GM12878 (cell line): ENCODE measurements at regions not wholly inside any gene's neighbourhood (a gene's known extent, or its start where the extent isn't known, plus 50 kb on each side); places are given as distances from the start of the nearest gene placed in this dataset.

Experiments used
- ATAC-seq: fragments of 200-7000 bp; cut with Tn5 transposase; 3 replicates; pipeline ENCODE4 v1.9.1; 2020; ENCODE audit warnings: mild to moderate bottlenecking, moderate library complexity
- BruUV-seq: library from RNA; stranded (reverse); fragments of 400-500 nt; replicated peaks from 2 replicates; lab custom pipeline; 2021; lab: Mats Ljungman, UMichigan
- CTCF ChIA-PET: fragments of 300-600 bp; sonication (Branson Sonifier 250); formaldehyde crosslinking; extraction: SDS; loops from one replicate; lab custom pipeline; 2021; ENCODE audit warnings: inconsistent platforms; lab: Yijun Ruan, JAX
- POLR2A ChIA-PET: fragments of 350-600 bp; formaldehyde crosslinking; extraction: SDS; loops from one replicate; lab custom pipeline; 2021; ENCODE audit warnings: inconsistent platforms; lab: Charles Lee
- RAD21 ChIA-PET: fragments of 300-600 bp; sonication (Branson Sonifier 250); formaldehyde crosslinking; loops from one replicate; lab custom pipeline; 2023; ENCODE audit warnings: antibody characterized with exemption; ENCODE audit not compliant: unreplicated experiment; lab: Charles Lee
- SMC1A ChIA-PET: fragments of 300-600 bp; sonication (Branson Sonifier 250); formaldehyde crosslinking; loops from one replicate; lab custom pipeline; 2023; ENCODE audit not compliant: unreplicated experiment, uncharacterized antibody; lab: Charles Lee
- DNase-seq: peaks from one replicate; pipeline ENCODE4 v3.0.0-alpha.2; 2011; ENCODE audit warnings: low read depth, low spot score
- FAIRE-seq: peaks from 3 replicates; lab custom pipeline; 2011; peaks lifted over from hg19 to GRCh38; lab: Jason Lieb, UNC
- H2AFZ ChIP-seq: 2 replicates; pipeline ENCODE4 v1.6.0; 2011; ENCODE audit warnings: low read depth, low read length, control low read depth; ENCODE audit not compliant: control insufficient read depth
- H3K27ac ChIP-seq: 2 replicates; pipeline ENCODE4 v1.5.1; 2011; ENCODE audit warnings: control low read depth; ENCODE audit not compliant: control insufficient read depth, insufficient read depth
- H3K27me3 ChIP-seq, 2 experiments: replicated peaks in 1 of 2; 2 replicates each; pipeline versions ENCODE4 v1.6.0 to v1.6.1; 2011; ENCODE audit warnings: low read length in 1 of 2; ENCODE audit not compliant: control insufficient read depth in 2 of 2, insufficient read depth in 2 of 2
- H3K36me3 ChIP-seq, 2 experiments: 2 replicates each; pipeline ENCODE4 v1.5.1; 2011; ENCODE audit warnings: low read length in 1 of 2; ENCODE audit not compliant: control insufficient read depth in 2 of 2, insufficient read depth in 2 of 2
- H3K4me1 ChIP-seq: 2 replicates; pipeline ENCODE4 v1.6.1; 2011; ENCODE audit warnings: mild to moderate bottlenecking, low read length, moderate library complexity, mixed read lengths; ENCODE audit not compliant: control insufficient read depth, insufficient read depth
- H3K4me2 ChIP-seq: 2 replicates; pipeline ENCODE4 v1.6.0; 2011; ENCODE audit warnings: control low read depth; ENCODE audit not compliant: control insufficient read depth, insufficient read depth
- H3K4me3 ChIP-seq: fragments of 200-600 bp; sonication (generic); 2 replicates; pipeline ENCODE4 v1.5.1; 2016
- H3K79me2 ChIP-seq: 2 replicates; pipeline ENCODE4 v1.6.0; 2011; ENCODE audit warnings: low read length; ENCODE audit not compliant: control insufficient read depth, insufficient read depth
- H3K9ac ChIP-seq: 2 replicates; pipeline ENCODE4 v1.8.0; 2011; ENCODE audit warnings: low read length, control low read depth, mixed read lengths; ENCODE audit not compliant: control insufficient read depth, insufficient read depth
- H3K9me3 ChIP-seq: replicated peaks from 3 replicates; pipeline ENCODE4 v1.5.1; 2011; ENCODE audit warnings: mild to moderate bottlenecking, low read length; ENCODE audit not compliant: control insufficient read depth, insufficient read depth
- H4K20me1 ChIP-seq: 2 replicates; pipeline ENCODE4 v1.6.0; 2011; ENCODE audit not compliant: control insufficient read depth, insufficient read depth
- EGR1 ChIP-seq, 2 experiments: IDR thresholded peaks; 1 replicate in 1 of 2; 2 replicates in 1 of 2; pipeline ENCODE4 v1.6.1; 2011 to 2012; ENCODE audit warnings: low read depth in 2 of 2, low read length in 2 of 2, borderline replicate concordance in 1 of 2, mild to moderate bottlenecking in 1 of 2, moderate library complexity in 1 of 2
- MEF2A ChIP-seq: IDR thresholded peaks from 2 replicates; pipeline ENCODE4 v1.6.1; 2011; ENCODE audit warnings: low read depth, mild to moderate bottlenecking, low read length, moderate library complexity; ENCODE audit not compliant: insufficient read depth
- NBN ChIP-seq: fragments of 450-650 bp; IDR thresholded peaks from 2 replicates; pipeline ENCODE4 v1.6.1; 2016
- NRF1 ChIP-seq: conservative IDR thresholded peaks from 2 replicates; pipeline ENCODE4 v1.6.1; 2011; ENCODE audit warnings: mild to moderate bottlenecking, low read depth, low read length, improper control_type of control experiment
- POU2F2 ChIP-seq: IDR thresholded peaks from 3 replicates; pipeline ENCODE4 v1.6.1; 2011; ENCODE audit warnings: low read depth, mild to moderate bottlenecking, low read length, borderline replicate concordance
- REST ChIP-seq: IDR thresholded peaks from 2 replicates; pipeline ENCODE4 v1.6.1; 2012; ENCODE audit warnings: mild to moderate bottlenecking, low read depth, low read length
- SKIL ChIP-seq: fragments of 450-650 bp; IDR thresholded peaks from 2 replicates; pipeline ENCODE4 v1.6.1; 2017; ENCODE audit warnings: mild to moderate bottlenecking, low read depth, inconsistent platforms; ENCODE audit not compliant: poor library complexity, severe bottlenecking
- TARDBP ChIP-seq: IDR thresholded peaks from 2 replicates; pipeline ENCODE4 v1.6.1; 2016; ENCODE audit warnings: borderline replicate concordance
- WGBS: methylation state at CpG from one replicate; pipeline ENCODE4 v1.1.6; 2016; ENCODE audit warnings: low lambda C conversion rate; ENCODE audit not compliant: insufficient replicate concordance, insufficient coverage; ENCODE audit errors: missing lambda C conversion rate; 5-methylcytosine and 5-hydroxymethylcytosine counted together
- in situ Hi-C: fragments of 300-500 bp; cut with MboI; formaldehyde crosslinking; loops from 9 replicates; pipeline ENCODE4 v1.14.3; 2018; ENCODE audit warnings: mixed read lengths
- intact Hi-C: fragments of 100-400 bp; cut with micrococcal nuclease; formaldehyde crosslinking; loops from one replicate; pipeline ENCODE4 v1.14.2; 2022; ENCODE audit not compliant: unreplicated experiment

- ChIA-PET POLR2A (no interaction called here), SMC1A (interaction anchor here (0.7 kb wide), 1 partner anchor 60 kb away, joined by 3 read pairs; no protein-coding TSS in a partner anchor), RAD21 (interaction anchor here (0.7 kb wide), 1 partner anchor 88 kb away, joined by 5 read pairs; no protein-coding TSS in a partner anchor), CTCF (no interaction called here)
- Histone ChIP-seq H3K36me3 (no peaks in the 10 kb centered on the region), H2AFZ (no peak overlapping the region), H4K20me1 (no peaks in the 10 kb centered on the region), H3K27ac (no peak overlapping the region), H3K4me1 (no peaks in the 10 kb centered on the region), H3K4me3 (no peak overlapping the region), H3K9me3 (no peaks in the 10 kb centered on the region), H3K4me2 (no peak overlapping the region), H3K27me3 (no peaks in the 10 kb centered on the region), H3K79me2 (no peaks in the 10 kb centered on the region), H3K9ac (no peak overlapping the region)
- 54% methylated on average over 2 of the region's 2 CpGs for WGBS
- intact Hi-C loops, result no loop called here
- no peak for TF ChIP-seq NRF1
- TF ChIP-seq TARDBP, result no peak
- TF ChIP-seq MEF2A, result no peak
- TF ChIP-seq EGR1 (IDR thresholded peaks at IDR 0.05; ENCODE audit: borderline replicate concordance in 1 of 2, low read depth in 2 of 2, low read length in 2 of 2), result no peak
- TF ChIP-seq SKIL, result no peak
- no peak for TF ChIP-seq NBN
- in situ Hi-C loops, result no loop called here
- DNase-seq (no peak), ATAC-seq (no peak), FAIRE-seq (no peak)
- BruUV-seq, result no TSS peak
Measured at GRCh38 chr2:6368281-6368680, 497.4 kb downstream of the CMPK2 start.

GRCh38 chr2:6369266-6369665, 496.4 kb downstream of the CMPK2 start:
- ChIA-PET POLR2A (no interaction called here), CTCF (no interaction called here), RAD21 (no interaction called here), SMC1A (no interaction called here)
- DNase-seq (no peak), FAIRE-seq (no peak), ATAC-seq (no peak)
- Histone ChIP-seq H3K4me2 (no peak overlapping the region), H3K79me2 (no peaks in the 10 kb centered on the region), H4K20me1 (no peaks in the 10 kb centered on the region), H3K27ac (no peak overlapping the region), H3K9me3 (no peaks in the 10 kb centered on the region), H3K4me1 (no peaks in the 10 kb centered on the region), H3K9ac (no peak overlapping the region), H3K36me3 (no peaks in the 10 kb centered on the region), H3K27me3 (no peaks in the 10 kb centered on the region), H2AFZ (no peak overlapping the region), H3K4me3 (no peak overlapping the region)
- intact Hi-C loops (no loop called here), in situ Hi-C loops (no loop called here)
- no TSS peak for BruUV-seq
- TF ChIP-seq POU2F2 (no peak), REST (no peak)
- 55% methylated on average over 3 of the region's 3 CpGs for WGBS
